ENCODE measurements at regions not wholly inside any gene's neighbourhood (a gene's known extent, or its start where the extent isn't known, plus 50 kb on each side); places are given as distances from the start of the nearest gene placed in this dataset.
"Not testable (repeated sequence)": the region's sequence is repeated elsewhere in the genome, so short reads cannot be mapped to it uniquely, and the experiment has no call there.

GRCh38 chr7:32680259-32681173 is 185.2 kb downstream of the AVL9 start:
- no peak for DNase-seq

GRCh38 chr7:32679192-32679591 is 183.9 kb downstream of the AVL9 start:
- no peak for DNase-seq

GRCh38 chr7:32677593-32677992 is 182.3 kb downstream of the AVL9 start:
- DNase-seq: no peak

GRCh38 chr7:32676249-32676941 is 181.1 kb downstream of the AVL9 start:
- no peak for DNase-seq

GRCh38 chr7:32673275-32673983 is 178.1 kb downstream of the AVL9 start:
- no peak for DNase-seq

GRCh38 chr7:32670110-32671025 is 175.1 kb downstream of the AVL9 start:
- no peak for DNase-seq

DNA sequence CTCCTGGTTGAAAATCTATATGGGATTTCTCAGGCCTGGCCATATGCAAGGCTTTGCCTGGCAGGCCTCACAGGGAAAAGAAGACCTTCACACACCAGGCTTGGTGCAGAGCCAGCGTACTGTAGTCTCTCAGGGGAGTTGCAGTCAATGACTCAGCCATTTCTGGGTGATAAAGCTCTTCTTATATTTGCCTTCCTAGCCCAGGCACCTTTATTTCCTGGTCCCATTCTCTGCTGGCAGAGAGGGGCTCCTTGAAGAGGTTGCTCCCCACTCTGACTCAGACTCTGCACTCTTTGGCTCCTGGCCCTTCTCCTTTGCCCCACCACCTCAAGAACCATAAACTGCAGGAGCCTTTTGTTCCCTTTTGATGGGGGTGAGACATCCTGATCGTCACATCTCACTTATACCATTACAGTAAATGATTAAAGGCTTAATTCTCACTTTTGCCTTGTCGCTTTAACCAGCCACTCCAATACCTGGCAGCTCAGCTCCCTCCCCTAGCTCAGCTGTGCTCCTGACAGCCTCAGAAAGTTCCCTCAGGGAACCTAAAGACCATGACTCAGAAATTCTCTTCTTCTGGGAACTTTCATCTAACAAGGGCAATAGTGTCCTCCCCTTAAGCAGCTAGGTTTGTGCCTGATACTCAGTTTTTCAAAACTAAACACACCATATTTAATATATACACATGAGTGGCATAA is 174.0 kb downstream of the AVL9 start:
- not testable (repeated sequence) for DNase-seq

DNA sequence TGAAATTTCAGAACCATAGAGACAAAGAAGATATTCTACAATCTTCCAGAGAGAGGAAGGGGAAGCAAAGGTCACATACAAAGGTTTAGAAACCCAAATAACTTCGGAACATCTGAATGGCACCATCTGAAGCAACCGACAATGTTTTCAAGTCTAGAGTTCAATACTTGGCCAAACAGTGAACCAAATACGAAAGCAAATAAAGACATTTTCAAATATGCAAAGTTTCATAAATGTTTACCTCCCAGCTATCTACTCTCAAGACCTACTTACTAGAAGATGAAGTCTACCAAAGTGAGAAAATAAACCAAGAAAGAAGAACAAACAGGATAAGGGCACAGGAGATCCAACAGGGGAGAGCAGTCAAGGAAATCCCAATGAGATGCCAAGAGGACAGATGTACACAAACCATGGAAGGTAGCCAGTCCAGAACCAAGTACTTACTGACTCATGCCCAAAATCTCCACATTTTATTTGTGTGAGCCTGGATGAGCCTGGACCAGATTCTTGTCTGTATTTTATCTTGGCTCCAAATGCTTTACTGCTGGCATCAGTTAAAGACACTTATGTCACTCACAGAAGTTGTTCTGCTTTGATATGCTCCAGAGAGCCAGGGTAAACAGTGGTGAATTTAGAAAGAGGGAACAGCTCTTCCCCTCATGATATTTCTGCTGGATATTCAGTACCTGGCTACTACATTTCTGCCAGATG is 173.3 kb downstream of the AVL9 start:
- not testable (repeated sequence) for DNase-seq

DNA sequence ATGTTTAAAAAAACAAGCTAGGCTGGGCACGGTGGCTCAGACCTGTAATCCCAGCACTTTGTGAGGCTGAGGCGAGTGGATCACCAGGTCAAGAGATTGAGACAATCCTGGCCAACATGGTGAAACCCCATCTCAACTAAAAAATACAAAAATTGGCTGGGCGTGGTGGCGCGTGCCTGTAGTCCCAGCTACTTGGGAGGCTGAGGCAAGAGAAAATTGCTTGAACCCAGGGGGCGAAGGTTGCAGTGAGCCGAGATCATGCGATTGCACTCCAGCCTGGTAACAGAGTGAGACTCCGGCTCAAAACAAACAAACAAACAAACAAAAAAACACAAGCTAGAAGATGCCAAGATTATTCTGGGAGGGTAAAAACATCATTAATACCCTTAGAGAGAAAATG is 172.3 kb downstream of the AVL9 start:
- not testable (repeated sequence) for DNase-seq

- not testable (repeated sequence) for DNase-seq
Measured at GRCh38 chr7:32663805-32664211, 168.5 kb downstream of the AVL9 start.

DNA sequence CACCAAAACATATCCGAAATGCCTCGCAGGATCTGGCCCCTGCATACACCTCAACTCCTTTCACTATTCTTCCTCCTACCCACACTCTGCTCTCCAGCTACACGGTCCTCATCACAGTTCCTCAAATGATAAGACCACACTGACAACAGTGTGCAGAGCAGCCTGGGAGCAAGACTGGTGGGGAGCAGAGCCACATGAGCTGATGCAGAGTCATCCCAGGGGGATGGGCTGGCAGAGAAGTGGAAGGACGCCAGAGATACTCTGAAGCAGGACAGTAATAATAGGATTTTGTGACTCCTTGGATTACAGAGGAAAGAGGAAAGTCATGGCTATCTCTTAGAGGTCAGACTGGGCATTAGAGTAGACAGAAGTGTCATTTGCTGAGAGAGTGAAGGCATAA is 167.2 kb downstream of the AVL9 start:
- not testable (repeated sequence) for DNase-seq

DNA sequence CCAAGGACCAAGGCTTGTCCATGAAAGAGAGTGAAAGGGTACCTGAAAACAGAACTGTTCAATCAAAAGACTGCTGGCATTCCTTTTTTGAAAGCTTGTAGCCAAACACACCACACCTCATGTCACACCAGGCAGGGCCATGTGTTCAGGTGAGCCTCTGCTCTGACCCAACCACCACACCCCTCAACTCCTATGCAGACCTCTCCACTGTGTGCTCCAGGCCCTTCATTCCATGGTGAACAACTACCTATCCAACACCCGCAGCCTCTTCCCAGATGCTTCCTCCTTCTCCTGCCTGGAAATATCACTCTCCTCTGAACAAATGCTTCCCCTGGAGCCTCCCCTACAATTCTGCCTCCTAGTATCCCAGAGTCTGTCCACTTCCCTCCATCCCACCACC is 166.6 kb downstream of the AVL9 start:
- no peak for DNase-seq

DNA sequence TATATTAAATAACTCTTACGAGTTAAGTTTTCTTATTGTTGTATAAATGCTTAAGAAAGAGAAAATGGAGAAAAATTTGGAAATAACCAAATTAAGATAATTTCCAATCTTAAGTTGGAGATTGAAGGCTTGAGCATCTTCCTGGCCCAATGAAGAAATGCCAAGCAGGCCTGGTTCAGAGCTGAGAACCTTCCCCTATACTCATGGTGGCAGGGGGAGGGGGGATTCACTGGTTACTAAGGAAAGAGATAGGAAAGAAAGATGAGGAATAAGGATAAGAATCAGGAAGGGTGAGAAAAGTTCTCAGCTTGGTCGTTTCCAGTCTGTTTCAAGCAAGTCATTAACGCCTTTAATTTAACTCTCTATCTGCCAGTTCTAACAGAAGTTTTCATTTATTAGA is 166.2 kb downstream of the AVL9 start:
- DNase-seq: no peak

DNA sequence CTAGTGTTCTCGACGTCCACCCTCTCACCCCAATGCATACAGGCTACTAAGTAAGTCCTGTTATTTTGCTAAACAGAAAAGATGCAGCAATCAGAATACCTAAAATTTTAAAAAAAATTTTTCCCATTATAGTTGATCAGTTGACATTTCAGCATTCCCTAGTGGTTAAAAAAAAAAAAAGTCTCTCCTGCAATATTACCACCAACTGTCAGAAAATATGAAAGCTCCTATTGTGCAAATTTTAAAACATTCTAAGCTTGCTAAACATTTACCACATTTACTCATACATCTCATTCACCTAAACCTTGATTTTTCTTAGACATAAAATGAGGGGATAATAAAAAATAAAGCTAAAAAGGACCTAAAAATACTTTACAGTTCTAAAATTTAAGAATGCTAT is 165.6 kb downstream of the AVL9 start:
- no peak for DNase-seq

GRCh38 chr7:32659853-32660252 is 164.6 kb downstream of the AVL9 start:
- DNase-seq: no peak

DNA sequence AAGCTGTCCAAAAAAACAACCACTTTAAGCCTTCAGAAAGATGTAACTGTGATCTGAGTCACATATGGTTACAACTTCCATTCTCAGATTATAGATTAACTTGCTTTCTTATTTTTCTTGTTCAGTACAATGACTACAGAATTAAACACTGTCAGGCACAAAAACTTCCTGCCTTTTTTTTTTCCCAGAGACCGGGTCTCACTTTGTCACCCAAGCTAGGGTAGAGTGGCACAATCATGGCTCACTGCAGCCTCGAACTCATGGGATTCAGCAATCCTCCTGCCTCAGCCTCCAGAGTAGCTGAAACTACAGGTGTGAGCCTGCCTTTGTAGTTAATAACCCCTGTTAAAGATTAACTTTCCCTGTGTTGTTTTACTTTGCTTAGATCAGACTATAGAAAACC is 163.2 kb downstream of the AVL9 start:
- no peak for DNase-seq

- no peak for DNase-seq
Measured at GRCh38 chr7:32658034-32658433, 162.7 kb downstream of the AVL9 start.

DNA sequence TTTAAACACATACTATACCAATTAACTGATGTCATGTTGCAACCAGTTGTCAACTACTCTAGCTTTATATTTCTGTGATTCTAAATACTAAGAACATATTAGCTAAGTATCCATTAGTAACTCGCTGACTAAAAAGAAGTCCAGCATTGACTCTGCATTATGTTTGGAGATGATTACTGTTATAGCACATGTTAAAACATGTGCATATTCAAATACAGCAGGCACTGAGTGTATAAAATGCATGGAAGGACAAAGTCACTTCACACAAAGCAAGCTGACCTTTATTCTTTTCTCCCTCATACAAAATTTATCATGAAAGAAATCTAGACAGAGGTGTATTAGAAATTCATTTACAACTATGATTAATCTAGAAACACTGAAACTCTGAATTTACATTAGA is 159.3 kb downstream of the AVL9 start:
- DNase-seq: not testable (repeated sequence)

DNA sequence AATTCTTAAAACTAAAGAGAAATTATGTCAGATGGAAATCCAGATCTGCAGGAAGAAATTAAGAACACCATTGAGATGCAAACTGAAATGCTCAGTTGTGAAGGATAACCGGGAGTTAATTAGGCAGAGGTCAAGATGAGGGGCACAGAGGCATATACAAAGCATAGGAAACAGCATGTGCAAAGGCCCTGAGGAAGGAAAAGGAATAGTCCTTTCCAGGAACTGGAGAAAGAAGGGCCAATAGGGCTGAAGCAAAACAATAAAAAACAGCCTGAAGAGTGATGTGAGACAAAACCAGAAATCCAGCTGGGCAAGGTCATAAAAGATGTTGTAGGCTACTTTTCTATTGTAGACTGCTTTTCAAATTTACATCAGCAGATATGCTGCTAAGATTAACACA is 155.1 kb downstream of the AVL9 start:
- not testable (repeated sequence) for DNase-seq

GRCh38 chr7:32648408-32649156 is 153.3 kb downstream of the AVL9 start:
- no peak for DNase-seq
